Esophagus muscularis mucosa (tissue), 3 donors: ENCODE measurements at regions not wholly inside any gene's neighbourhood (a gene's known extent, or its start where the extent isn't known, plus 50 kb on each side); places are given as distances from the start of the nearest gene placed in this dataset.

Experiments
- POLR2A ChIP-seq: fragments of 450-650 bp; IDR thresholded peaks from one replicate; pipeline ENCODE4 v1.6.1; 2017; ENCODE audit warnings: antibody characterized with exemption, moderate library complexity, mild to moderate bottlenecking, low read depth
- POLR2AphosphoS5 ChIP-seq, 2 donors: sonication (generic); formaldehyde crosslinking; IDR thresholded peaks; one replicate each; pipeline ENCODE4 v1.6.1; 2017; ENCODE audit warnings: antibody characterized with exemption in 2 of 2
- TF ChIP-seq, protein P1 (sequence below), 3 experiments: fragments of 200-600 bp in 2 of 3; fragments of 450-650 bp in 1 of 3; sonication (generic) in 2 of 3; IDR thresholded peaks; one replicate each; pipeline ENCODE4 v1.5.1; 2017 to 2019; ENCODE audit warnings: antibody characterized with exemption in 3 of 3, mild to moderate bottlenecking in 2 of 3, moderate library complexity in 1 of 3

GRCh38 chr2:66340521-66340920 is 94.4 kb upstream of the MEIS1 start:
- TF ChIP-seq POLR2A (no peak), POLR2AphosphoS5 (IDR thresholded peaks at IDR 0.05) (no peak)
- TF ChIP-seq, protein P1, sequence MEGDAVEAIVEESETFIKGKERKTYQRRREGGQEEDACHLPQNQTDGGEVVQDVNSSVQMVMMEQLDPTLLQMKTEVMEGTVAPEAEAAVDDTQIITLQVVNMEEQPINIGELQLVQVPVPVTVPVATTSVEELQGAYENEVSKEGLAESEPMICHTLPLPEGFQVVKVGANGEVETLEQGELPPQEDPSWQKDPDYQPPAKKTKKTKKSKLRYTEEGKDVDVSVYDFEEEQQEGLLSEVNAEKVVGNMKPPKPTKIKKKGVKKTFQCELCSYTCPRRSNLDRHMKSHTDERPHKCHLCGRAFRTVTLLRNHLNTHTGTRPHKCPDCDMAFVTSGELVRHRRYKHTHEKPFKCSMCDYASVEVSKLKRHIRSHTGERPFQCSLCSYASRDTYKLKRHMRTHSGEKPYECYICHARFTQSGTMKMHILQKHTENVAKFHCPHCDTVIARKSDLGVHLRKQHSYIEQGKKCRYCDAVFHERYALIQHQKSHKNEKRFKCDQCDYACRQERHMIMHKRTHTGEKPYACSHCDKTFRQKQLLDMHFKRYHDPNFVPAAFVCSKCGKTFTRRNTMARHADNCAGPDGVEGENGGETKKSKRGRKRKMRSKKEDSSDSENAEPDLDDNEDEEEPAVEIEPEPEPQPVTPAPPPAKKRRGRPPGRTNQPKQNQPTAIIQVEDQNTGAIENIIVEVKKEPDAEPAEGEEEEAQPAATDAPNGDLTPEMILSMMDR (IDR thresholded peaks at IDR 0.05), result no peak
